DND-41 (cell line): ENCODE measurements at regions not wholly inside any gene's neighbourhood (a gene's known extent, or its start where the extent isn't known, plus 50 kb on each side); places are given as distances from the start of the nearest gene placed in this dataset.
"Not testable (repeated sequence)": the region's sequence is repeated elsewhere in the genome, so short reads cannot be mapped to it uniquely, and the experiment has no call there.

Experiments
- ATAC-seq: fragments of 200-7000 bp; cut with Tn5 transposase; 3 replicates; pipeline ENCODE4 v1.9.1; 2021; ENCODE audit warnings: low read depth; ENCODE audit not compliant: insufficient read depth
- DNase-seq: peaks from one replicate; pipeline ENCODE4 v3.0.0-alpha.2; 2020
- H2AFZ ChIP-seq: 2 replicates; pipeline ENCODE4 v1.6.0; 2012; ENCODE audit warnings: low read depth, low read length
- H3K27ac ChIP-seq: 2 replicates; pipeline ENCODE4 v1.5.1; 2012; ENCODE audit warnings: low read length, inconsistent platforms
- H3K27me3 ChIP-seq: fragments of 200-600 bp; sonication (generic); 2 replicates; pipeline ENCODE4 v1.6.0; 2012; ENCODE audit warnings: low read length, mild to moderate bottlenecking, inconsistent platforms; ENCODE audit not compliant: insufficient read depth, poor library complexity
- H3K36me3 ChIP-seq: 2 replicates; pipeline ENCODE4 v1.5.1; 2012; ENCODE audit warnings: low read length, inconsistent platforms; ENCODE audit not compliant: insufficient read depth
- H3K4me1 ChIP-seq: 2 replicates; pipeline ENCODE4 v1.5.1; 2012; ENCODE audit warnings: mild to moderate bottlenecking, low read length; ENCODE audit not compliant: insufficient read depth
- H3K4me2 ChIP-seq: 2 replicates; pipeline ENCODE4 v1.6.0; 2012; ENCODE audit warnings: mild to moderate bottlenecking, moderate library complexity, low read length, inconsistent platforms; ENCODE audit not compliant: insufficient read depth
- H3K4me3 ChIP-seq, 2 experiments: fragments of 200-600 bp in 1 of 2; shearing (Covaris generic) in 1 of 2; 2 replicates each; pipeline ENCODE4 v1.5.1; 2012 to 2016; ENCODE audit warnings: inconsistent platforms in 2 of 2, low read length in 2 of 2, mild to moderate bottlenecking in 2 of 2, low read depth in 1 of 2, moderate library complexity in 1 of 2
- H3K79me2 ChIP-seq: 2 replicates; pipeline ENCODE4 v1.6.0; 2012; ENCODE audit warnings: low read length, inconsistent platforms; ENCODE audit not compliant: insufficient read depth
- H3K9ac ChIP-seq: 2 replicates; pipeline ENCODE4 v1.6.0; 2012; ENCODE audit warnings: low read depth, mild to moderate bottlenecking, inconsistent platforms, low read length, moderate library complexity
- H3K9me3 ChIP-seq: 2 replicates; pipeline ENCODE4 v1.5.1; 2012; ENCODE audit warnings: low read length, moderate library complexity, mild to moderate bottlenecking, inconsistent platforms; ENCODE audit not compliant: insufficient read depth, severe bottlenecking
- H4K20me1 ChIP-seq: 2 replicates; pipeline ENCODE4 v1.6.0; 2012; ENCODE audit warnings: low read length; ENCODE audit not compliant: insufficient read depth
- EZH2 ChIP-seq: IDR thresholded peaks from 3 replicates; pipeline ENCODE4 v1.6.1; 2012; ENCODE audit warnings: borderline replicate concordance, low read depth, mild to moderate bottlenecking, moderate library complexity, low read length, inconsistent platforms; ENCODE audit not compliant: severe bottlenecking
- TF ChIP-seq, protein P1 (sequence below): IDR thresholded peaks from 2 replicates; pipeline ENCODE4 v1.5.1; 2012; ENCODE audit warnings: borderline replicate concordance, low read length, moderate library complexity, mild to moderate bottlenecking; ENCODE audit not compliant: poor library complexity, severe bottlenecking; ENCODE audit errors: extremely low read depth

- no peak overlapping the region for H3K9ac ChIP-seq
- no peaks in the 10 kb centered on the region for H3K4me1 ChIP-seq
- no peaks in the 10 kb centered on the region for H3K27me3 ChIP-seq
- H3K79me2 ChIP-seq = no peaks in the 10 kb centered on the region
- DNase-seq (no peak), ATAC-seq (no peak)
- no peak overlapping the region for H3K4me3 ChIP-seq
- H4K20me1 ChIP-seq = no peaks in the 10 kb centered on the region
- H3K4me2 ChIP-seq = no peak overlapping the region
- no peak overlapping the region for H2AFZ ChIP-seq
- H3K36me3 ChIP-seq = no peaks in the 10 kb centered on the region
- TF ChIP-seq, protein P1, sequence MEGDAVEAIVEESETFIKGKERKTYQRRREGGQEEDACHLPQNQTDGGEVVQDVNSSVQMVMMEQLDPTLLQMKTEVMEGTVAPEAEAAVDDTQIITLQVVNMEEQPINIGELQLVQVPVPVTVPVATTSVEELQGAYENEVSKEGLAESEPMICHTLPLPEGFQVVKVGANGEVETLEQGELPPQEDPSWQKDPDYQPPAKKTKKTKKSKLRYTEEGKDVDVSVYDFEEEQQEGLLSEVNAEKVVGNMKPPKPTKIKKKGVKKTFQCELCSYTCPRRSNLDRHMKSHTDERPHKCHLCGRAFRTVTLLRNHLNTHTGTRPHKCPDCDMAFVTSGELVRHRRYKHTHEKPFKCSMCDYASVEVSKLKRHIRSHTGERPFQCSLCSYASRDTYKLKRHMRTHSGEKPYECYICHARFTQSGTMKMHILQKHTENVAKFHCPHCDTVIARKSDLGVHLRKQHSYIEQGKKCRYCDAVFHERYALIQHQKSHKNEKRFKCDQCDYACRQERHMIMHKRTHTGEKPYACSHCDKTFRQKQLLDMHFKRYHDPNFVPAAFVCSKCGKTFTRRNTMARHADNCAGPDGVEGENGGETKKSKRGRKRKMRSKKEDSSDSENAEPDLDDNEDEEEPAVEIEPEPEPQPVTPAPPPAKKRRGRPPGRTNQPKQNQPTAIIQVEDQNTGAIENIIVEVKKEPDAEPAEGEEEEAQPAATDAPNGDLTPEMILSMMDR = no peak
- no peak for TF ChIP-seq EZH2
- no peaks in the 10 kb centered on the region for H3K9me3 ChIP-seq
- no peak overlapping the region for H3K27ac ChIP-seq
Observed at GRCh38 chr16:58882292-58882691, 148.2 kb upstream of the GOT2 start.

GRCh38 chr16:58878641-58879040 is 144.5 kb upstream of the GOT2 start:
- not testable (repeated sequence) for H3K79me2 ChIP-seq, ATAC-seq, H3K27me3 ChIP-seq, DNase-seq, H3K9ac ChIP-seq, H3K27ac ChIP-seq, H3K4me3 ChIP-seq, H2AFZ ChIP-seq, H3K4me1 ChIP-seq, H3K4me2 ChIP-seq, H3K36me3 ChIP-seq, H3K9me3 ChIP-seq, H4K20me1 ChIP-seq

DNA sequence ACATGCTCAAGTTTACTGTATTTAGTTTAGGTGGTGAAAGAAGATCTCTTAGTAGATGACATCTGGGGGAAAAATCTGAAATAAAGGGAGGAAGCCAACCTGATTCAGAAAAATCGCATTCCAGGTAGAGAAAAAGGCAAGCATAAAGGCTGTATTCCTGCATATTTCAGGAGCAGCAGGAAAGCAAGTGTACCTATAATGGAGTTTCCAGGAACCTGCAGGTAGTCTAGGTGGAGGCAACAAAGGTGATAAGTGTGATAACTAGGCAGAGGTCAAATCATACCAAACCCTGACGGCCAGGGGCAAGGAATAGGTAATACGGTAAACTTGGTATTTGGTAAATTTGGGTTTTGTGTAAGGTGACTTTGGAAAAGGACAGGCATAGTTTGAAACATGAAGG is 132.8 kb upstream of the GOT2 start:
- Histone ChIP-seq H3K4me2 (no peak overlapping the region), H3K4me3 (no peak overlapping the region), H3K27me3 (peaks cover 4% of the 10 kb centered on the region), H3K27ac (no peak overlapping the region), H2AFZ (no peak overlapping the region), H3K79me2 (no peaks in the 10 kb centered on the region), H4K20me1 (no peaks in the 10 kb centered on the region), H3K4me1 (no peaks in the 10 kb centered on the region), H3K36me3 (no peaks in the 10 kb centered on the region), H3K9ac (no peak overlapping the region), H3K9me3 (no peaks in the 10 kb centered on the region)
- DNase-seq (no peak), ATAC-seq (no peak)
- TF ChIP-seq, protein P1 = no peak
- no peak for TF ChIP-seq EZH2

- H3K9ac ChIP-seq = no peak overlapping the region
- ATAC-seq (no peak), DNase-seq (no peak)
- no peak overlapping the region for H3K4me2 ChIP-seq
- H3K27me3 ChIP-seq = peaks cover 4% of the 10 kb centered on the region
- H3K9me3 ChIP-seq = no peaks in the 10 kb centered on the region
- H3K27ac ChIP-seq = no peak overlapping the region
- H3K4me3 ChIP-seq = no peak overlapping the region
- no peaks in the 10 kb centered on the region for H3K36me3 ChIP-seq
- no peaks in the 10 kb centered on the region for H4K20me1 ChIP-seq
- no peaks in the 10 kb centered on the region for H3K4me1 ChIP-seq
- no peak overlapping the region for H2AFZ ChIP-seq
- H3K79me2 ChIP-seq = no peaks in the 10 kb centered on the region
- TF ChIP-seq EZH2 = no peak
- TF ChIP-seq, protein P1 = no peak
Observed at GRCh38 chr16:58863761-58864160, 129.6 kb upstream of the GOT2 start.
